ENCODE measurements at regions not wholly inside any gene's neighbourhood (a gene's known extent, or its start where the extent isn't known, plus 50 kb on each side); places are given as distances from the start of the nearest gene placed in this dataset.
"Not testable (repeated sequence)": the region's sequence is repeated elsewhere in the genome, so short reads cannot be mapped to it uniquely, and the experiment has no call there.

- no peak overlapping the region for H3K27ac ChIP-seq (ENCODE audit: low read depth, low read length)
- ChIA-PET POLR2A (ENCODE audit: partially characterized antibody) (no interaction called here), CTCF (ENCODE audit: partially characterized antibody) (no interaction called here)
- intact Hi-C loops (cut with micrococcal nuclease), result no loop called here
- no peak overlapping the region for H3K4me3 ChIP-seq (ENCODE audit: low read length in 2 of 2)
- peaks cover 0 to 2% of the 10 kb centered on the region in 2 donors for H3K27me3 Mint-ChIP-seq
- H3K27me3 ChIP-seq (ENCODE audit: insufficient read depth, low read length), result no peaks in the 10 kb centered on the region
- H3K9me3 Mint-ChIP-seq, result peaks cover 0 to 28% (median 12%) of the 10 kb centered on the region in 8 donors
- no peaks in the 10 kb centered on the region for H3K36me3 ChIP-seq (ENCODE audit: insufficient read depth, low read length)
- H3K4me1 Mint-ChIP-seq, result no peaks in the 10 kb centered on the region
- no peak for DNase-seq
- no peaks in the 10 kb centered on the region for H3K4me1 ChIP-seq (ENCODE audit: insufficient read depth, low read length)
- peaks cover 0 to 4% of the 10 kb centered on the region in 2 donors for H3K9me3 ChIP-seq (ENCODE audit: control insufficient read depth in 1 of 2, low read length in 2 of 2)
- no peaks in the 10 kb centered on the region for H3K36me3 Mint-ChIP-seq
- no peak overlapping the region for H3K27ac Mint-ChIP-seq
- H3K4me3 Mint-ChIP-seq, result no peak overlapping the region
Observed at GRCh38 chr11:70895366-70895670, 357.1 kb downstream of the SHANK2 start.

GRCh38 chr11:70897429-70897828 lies 354.9 kb downstream of the SHANK2 start:
- Mint-ChIP-seq H3K4me3 (no peak overlapping the region), H3K36me3 (no peaks in the 10 kb centered on the region), H3K4me1 (no peaks in the 10 kb centered on the region), H3K9me3 (peaks cover 0 to 28% (median 12%) of the 10 kb centered on the region in 8 donors), H3K27ac (peak overlapping the region in 1 of 7 donors; percentile 42), H3K27me3 (peaks cover 0 to 2% of the 10 kb centered on the region in 2 donors)
- Histone ChIP-seq H3K27me3 (ENCODE audit: insufficient read depth, low read length) (no peaks in the 10 kb centered on the region), H3K4me1 (ENCODE audit: insufficient read depth, low read length) (no peaks in the 10 kb centered on the region), H3K4me3 (ENCODE audit: low read length in 2 of 2) (no peak overlapping the region), H3K27ac (ENCODE audit: low read depth, low read length) (no peak overlapping the region), H3K9me3 (ENCODE audit: control insufficient read depth in 1 of 2, low read length in 2 of 2) (peaks cover 0 to 4% of the 10 kb centered on the region in 2 donors), H3K36me3 (ENCODE audit: insufficient read depth, low read length) (no peaks in the 10 kb centered on the region)
- CTCF ChIA-PET (ENCODE audit: partially characterized antibody), result no interaction called here
- intact Hi-C loops (cut with micrococcal nuclease), result no loop called here
- POLR2A ChIA-PET (ENCODE audit: partially characterized antibody), result no interaction called here
- no peak for DNase-seq

GRCh38 chr11:70899616-70900015 lies 352.8 kb downstream of the SHANK2 start:
- H3K4me1 Mint-ChIP-seq, result no peaks in the 10 kb centered on the region
- H3K27ac ChIP-seq (ENCODE audit: low read depth, low read length), result no peak overlapping the region
- no peaks in the 10 kb centered on the region for H3K36me3 ChIP-seq (ENCODE audit: insufficient read depth, low read length)
- H3K4me3 ChIP-seq (ENCODE audit: low read length in 2 of 2), result no peak overlapping the region
- intact Hi-C loops (cut with micrococcal nuclease), result no loop called here
- no peaks in the 10 kb centered on the region for H3K27me3 ChIP-seq (ENCODE audit: insufficient read depth, low read length)
- no peaks in the 10 kb centered on the region for H3K4me1 ChIP-seq (ENCODE audit: insufficient read depth, low read length)
- peaks cover 0 to 28% (median 12%) of the 10 kb centered on the region in 8 donors for H3K9me3 Mint-ChIP-seq
- peaks cover 0 to 4% of the 10 kb centered on the region in 2 donors for H3K9me3 ChIP-seq (ENCODE audit: control insufficient read depth in 1 of 2, low read length in 2 of 2)
- no peak overlapping the region for H3K27ac Mint-ChIP-seq
- H3K27me3 Mint-ChIP-seq, result peaks cover 0 to 2% of the 10 kb centered on the region in 2 donors
- no peak overlapping the region for H3K4me3 Mint-ChIP-seq
- no peak for DNase-seq
- ChIA-PET POLR2A (ENCODE audit: partially characterized antibody) (no interaction called here), CTCF (ENCODE audit: partially characterized antibody) (no interaction called here)
- no peaks in the 10 kb centered on the region for H3K36me3 Mint-ChIP-seq

- Histone ChIP-seq H3K27ac (ENCODE audit: low read depth, low read length) (no peak overlapping the region), H3K27me3 (ENCODE audit: insufficient read depth, low read length) (no peaks in the 10 kb centered on the region), H3K4me1 (ENCODE audit: insufficient read depth, low read length) (no peaks in the 10 kb centered on the region), H3K9me3 (ENCODE audit: control insufficient read depth in 1 of 2, low read length in 2 of 2) (peaks cover 0 to 4% of the 10 kb centered on the region in 2 donors), H3K4me3 (ENCODE audit: low read length in 2 of 2) (no peak overlapping the region), H3K36me3 (ENCODE audit: insufficient read depth, low read length) (no peaks in the 10 kb centered on the region)
- ChIA-PET POLR2A (ENCODE audit: partially characterized antibody) (no interaction called here), CTCF (ENCODE audit: partially characterized antibody) (no interaction called here)
- no peak overlapping the region for H3K27ac Mint-ChIP-seq
- intact Hi-C loops (cut with micrococcal nuclease), result no loop called here
- peaks cover 0 to 37% (median 13%) of the 10 kb centered on the region in 8 donors for H3K9me3 Mint-ChIP-seq
- H3K27me3 Mint-ChIP-seq, result peaks cover 0 to 2% of the 10 kb centered on the region in 2 donors
- H3K36me3 Mint-ChIP-seq, result no peaks in the 10 kb centered on the region
- no peak overlapping the region for H3K4me3 Mint-ChIP-seq
- no peaks in the 10 kb centered on the region for H3K4me1 Mint-ChIP-seq
- no peak for DNase-seq
Observed at GRCh38 chr11:70900540-70900939, 351.8 kb downstream of the SHANK2 start.

GRCh38 chr11:70901951-70902521 lies 350.3 kb downstream of the SHANK2 start:
- Mint-ChIP-seq H3K36me3 (no peaks in the 10 kb centered on the region), H3K27ac (no peak overlapping the region), H3K9me3 (peaks cover 0 to 26% (median 10%) of the 10 kb centered on the region in 8 donors), H3K27me3 (peaks cover 0 to 1% of the 10 kb centered on the region in 2 donors), H3K4me3 (no peak overlapping the region), H3K4me1 (no peaks in the 10 kb centered on the region)
- intact Hi-C loops (cut with micrococcal nuclease), result no loop called here
- H3K9me3 ChIP-seq (ENCODE audit: control insufficient read depth in 1 of 2, low read length in 2 of 2), result peaks cover 0 to 4% of the 10 kb centered on the region in 2 donors
- no peaks in the 10 kb centered on the region for H3K27me3 ChIP-seq (ENCODE audit: insufficient read depth, low read length)
- no peak for DNase-seq
- H3K4me1 ChIP-seq (ENCODE audit: insufficient read depth, low read length), result no peaks in the 10 kb centered on the region
- H3K4me3 ChIP-seq (ENCODE audit: low read length in 2 of 2), result no peak overlapping the region
- ChIA-PET POLR2A (ENCODE audit: partially characterized antibody) (no interaction called here), CTCF (ENCODE audit: partially characterized antibody) (no interaction called here)
- H3K36me3 ChIP-seq (ENCODE audit: insufficient read depth, low read length), result no peaks in the 10 kb centered on the region
- H3K27ac ChIP-seq (ENCODE audit: low read depth, low read length), result no peak overlapping the region

- intact Hi-C loops (cut with micrococcal nuclease); H3K4me3 Mint-ChIP-seq; H3K4me1 ChIP-seq (ENCODE audit: insufficient read depth, low read length); DNase-seq; H3K4me3 ChIP-seq (ENCODE audit: low read length in 2 of 2); H3K27ac Mint-ChIP-seq; H3K27me3 ChIP-seq (ENCODE audit: insufficient read depth, low read length); H3K36me3 Mint-ChIP-seq; H3K27ac ChIP-seq (ENCODE audit: low read depth, low read length); H3K27me3 Mint-ChIP-seq; H3K36me3 ChIP-seq (ENCODE audit: insufficient read depth, low read length); H3K9me3 ChIP-seq (ENCODE audit: control insufficient read depth in 1 of 2, low read length in 2 of 2); CTCF ChIA-PET (ENCODE audit: partially characterized antibody); POLR2A ChIA-PET (ENCODE audit: partially characterized antibody); H3K4me1 Mint-ChIP-seq: not testable (repeated sequence)
- peaks cover 0 to 18% (median 7%) of the 10 kb centered on the region in 8 donors for H3K9me3 Mint-ChIP-seq
Observed at GRCh38 chr11:70903229-70903628, 349.1 kb downstream of the SHANK2 start.

- H3K4me1 ChIP-seq (ENCODE audit: insufficient read depth, low read length), result no peaks in the 10 kb centered on the region
- intact Hi-C loops (cut with micrococcal nuclease), result no loop called here
- Mint-ChIP-seq H3K4me1 (no peaks in the 10 kb centered on the region), H3K4me3 (no peak overlapping the region), H3K27me3 (peaks cover 1 to 8% of the 10 kb centered on the region in 2 donors), H3K9me3 (peaks cover 0 to 10% (median under 1%) of the 10 kb centered on the region in 8 donors), H3K27ac (no peak overlapping the region), H3K36me3 (no peaks in the 10 kb centered on the region)
- no peak overlapping the region for H3K27ac ChIP-seq (ENCODE audit: low read depth, low read length)
- POLR2A ChIA-PET (ENCODE audit: partially characterized antibody), result no interaction called here
- DNase-seq, result no peak
- no peaks in the 10 kb centered on the region for H3K36me3 ChIP-seq (ENCODE audit: insufficient read depth, low read length)
- CTCF ChIA-PET (ENCODE audit: partially characterized antibody), result no interaction called here
- H3K4me3 ChIP-seq (ENCODE audit: low read length in 2 of 2), result no peak overlapping the region
- no peaks in the 10 kb centered on the region for H3K27me3 ChIP-seq (ENCODE audit: insufficient read depth, low read length)
- H3K9me3 ChIP-seq (ENCODE audit: control insufficient read depth in 1 of 2, low read length in 2 of 2), result no peaks in the 10 kb centered on the region
Observed at GRCh38 chr11:70906101-70906500, 346.3 kb downstream of the SHANK2 start.

- no peaks in the 10 kb centered on the region for H3K36me3 ChIP-seq (ENCODE audit: insufficient read depth, low read length)
- peaks cover 0 to 1% (median 0%) of the 10 kb centered on the region in 4 donors for H3K4me1 Mint-ChIP-seq
- ChIA-PET POLR2A (ENCODE audit: partially characterized antibody) (no interaction called here), CTCF (ENCODE audit: partially characterized antibody) (no interaction called here)
- no peak overlapping the region for H3K27ac ChIP-seq (ENCODE audit: low read depth, low read length)
- intact Hi-C loops (cut with micrococcal nuclease), result no loop called here
- H3K36me3 Mint-ChIP-seq, result no peaks in the 10 kb centered on the region
- no peaks in the 10 kb centered on the region for H3K27me3 ChIP-seq (ENCODE audit: insufficient read depth, low read length)
- no peaks in the 10 kb centered on the region for H3K4me1 ChIP-seq (ENCODE audit: insufficient read depth, low read length)
- no peak overlapping the region for H3K4me3 Mint-ChIP-seq
- no peak for DNase-seq
- no peak overlapping the region for H3K4me3 ChIP-seq (ENCODE audit: low read length in 2 of 2)
- no peak overlapping the region for H3K27ac Mint-ChIP-seq
- peaks cover 0 to 10% (median under 1%) of the 10 kb centered on the region in 8 donors for H3K9me3 Mint-ChIP-seq
- H3K9me3 ChIP-seq (ENCODE audit: control insufficient read depth in 1 of 2, low read length in 2 of 2), result no peaks in the 10 kb centered on the region
- peaks cover 1 to 8% of the 10 kb centered on the region in 2 donors for H3K27me3 Mint-ChIP-seq
Observed at GRCh38 chr11:70908223-70908622, 344.2 kb downstream of the SHANK2 start.

Data from CD4-positive, alpha-beta memory T cell (primary cell).